ENCODE measurements at regions not wholly inside any gene's neighbourhood (a gene's known extent, or its start where the extent isn't known, plus 50 kb on each side); places are given as distances from the start of the nearest gene placed in this dataset.

- H3K27me3 ChIP-seq: no peaks in the 10 kb centered on the region
- H3K9me3 ChIP-seq: no peaks in the 10 kb centered on the region
- no peak overlapping the region for H3K4me3 ChIP-seq
- no peak overlapping the region for H3K27ac ChIP-seq
- H3K36me3 ChIP-seq: no peaks in the 10 kb centered on the region
- WGBS, 5 donors: 17 to 30% (median 22%) methylated on average over 4 of the region's 4 CpGs
- intact Hi-C loops (cut with DNase I; ENCODE audit: low total_unique reads): no loop called here
- TF ChIP-seq CTCF (IDR thresholded peaks at IDR 0.05): no peak
- TF ChIP-seq EP300 (IDR thresholded peaks at IDR 0.05): no peak
- TF ChIP-seq POLR2A (IDR thresholded peaks at IDR 0.05): no peak
- no peak for TF ChIP-seq POLR2AphosphoS5 (IDR thresholded peaks at IDR 0.05)
- no peaks in the 10 kb centered on the region for H3K4me1 ChIP-seq
- DNase-seq: no peak
These were observed 471.8 kb downstream of the LIG4 start for GRCh38 chr13:107743526-107743925.

DNA sequence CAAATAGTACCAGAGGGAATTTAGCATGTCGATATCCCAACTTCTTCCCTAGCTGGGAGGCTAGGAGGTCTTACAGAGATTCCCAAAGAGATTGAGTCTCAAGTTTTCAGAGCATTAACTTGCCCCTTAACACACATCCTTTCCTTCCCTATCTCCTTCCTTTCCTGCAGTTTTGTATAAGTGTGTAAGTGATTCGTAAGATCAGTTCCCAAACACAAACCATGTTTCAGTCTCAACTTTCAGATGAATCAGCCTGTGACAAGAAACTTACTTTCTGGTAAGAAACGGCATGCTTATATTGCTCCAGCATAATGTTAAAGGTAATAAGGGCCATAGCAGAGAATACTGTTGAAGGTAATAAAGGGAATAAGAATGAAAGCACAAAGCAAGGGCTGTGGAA is 472.2 kb downstream of the LIG4 start:
- Histone ChIP-seq H3K9me3 (no peaks in the 10 kb centered on the region), H3K36me3 (no peaks in the 10 kb centered on the region), H3K27me3 (no peaks in the 10 kb centered on the region), H3K4me3 (no peak overlapping the region), H3K27ac (no peak overlapping the region), H3K4me1 (no peaks in the 10 kb centered on the region)
- 63 to 76% (median 67%) methylated on average over 3 of the region's 3 CpGs for WGBS, 5 donors
- intact Hi-C loops (cut with DNase I; ENCODE audit: low total_unique reads): no loop called here
- DNase-seq: no peak
- TF ChIP-seq POLR2A (IDR thresholded peaks at IDR 0.05): no peak
- TF ChIP-seq CTCF (IDR thresholded peaks at IDR 0.05): no peak
- TF ChIP-seq POLR2AphosphoS5 (IDR thresholded peaks at IDR 0.05): no peak
- TF ChIP-seq EP300 (IDR thresholded peaks at IDR 0.05): no peak

DNA sequence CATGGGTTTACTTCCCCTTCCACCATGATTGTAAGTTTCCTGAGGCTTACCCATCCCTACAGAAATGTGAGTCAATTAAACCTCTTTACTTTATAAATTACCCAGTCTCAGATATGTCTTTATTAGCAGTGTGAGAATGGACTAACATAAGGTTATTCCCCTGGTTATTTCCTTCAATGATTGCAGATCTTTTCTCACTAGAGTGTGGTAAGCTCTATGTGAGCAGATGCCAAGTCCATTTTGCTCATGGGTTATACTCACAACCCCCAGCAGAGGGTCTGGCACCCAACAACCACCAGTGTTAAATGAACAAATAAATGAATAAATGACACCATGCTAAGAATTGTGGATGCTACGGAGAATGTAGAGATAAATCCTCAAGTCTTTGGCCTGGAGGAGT is 472.8 kb downstream of the LIG4 start:
- intact Hi-C loops (cut with DNase I; ENCODE audit: low total_unique reads): no loop called here
- Histone ChIP-seq H3K9me3 (no peaks in the 10 kb centered on the region), H3K27me3 (no peaks in the 10 kb centered on the region), H3K27ac (no peak overlapping the region), H3K4me1 (no peaks in the 10 kb centered on the region), H3K4me3 (no peak overlapping the region), H3K36me3 (no peaks in the 10 kb centered on the region)
- no peak for DNase-seq
- no peak for TF ChIP-seq POLR2A (IDR thresholded peaks at IDR 0.05)
- TF ChIP-seq POLR2AphosphoS5 (IDR thresholded peaks at IDR 0.05): no peak
- TF ChIP-seq EP300 (IDR thresholded peaks at IDR 0.05): no peak
- no peak for TF ChIP-seq CTCF (IDR thresholded peaks at IDR 0.05)
- 83 to 93% (median 87%) methylated on average over 1 of the region's 1 CpG for WGBS, 5 donors

DNA sequence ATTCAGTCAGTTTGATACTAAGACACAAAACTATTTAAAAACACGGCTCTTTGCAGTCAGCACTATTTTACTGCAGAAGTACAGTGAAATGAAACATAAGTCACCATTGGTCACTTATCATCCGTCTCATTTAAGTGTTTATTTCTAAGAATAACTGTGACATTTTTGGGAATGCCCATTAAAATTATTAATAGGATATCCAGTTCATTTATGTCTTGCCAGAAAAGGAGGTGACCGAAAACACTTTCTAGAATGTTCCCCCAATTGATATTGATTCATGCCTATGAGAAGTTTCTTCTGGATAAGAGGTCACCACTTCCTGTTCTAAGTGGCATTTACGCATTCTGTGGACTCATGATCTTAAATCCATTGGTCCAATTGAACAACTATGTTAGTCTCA is 477.3 kb downstream of the LIG4 start:
- WGBS, 5 donors: 76 to 90% (median 87%) methylated on average over 4 of the region's 4 CpGs
- intact Hi-C loops (cut with DNase I; ENCODE audit: low total_unique reads): no loop called here

More for the DNA sequence above, 477.3 kb downstream of the LIG4 start:
- Histone ChIP-seq H3K9me3 (no peaks in the 10 kb centered on the region), H3K36me3 (no peaks in the 10 kb centered on the region), H3K4me1 (no peaks in the 10 kb centered on the region), H3K27me3 (no peaks in the 10 kb centered on the region), H3K4me3 (no peak overlapping the region), H3K27ac (no peak overlapping the region)
- DNase-seq: no peak
- no peak for TF ChIP-seq POLR2A (IDR thresholded peaks at IDR 0.05)
- TF ChIP-seq POLR2AphosphoS5 (IDR thresholded peaks at IDR 0.05): no peak
- TF ChIP-seq EP300 (IDR thresholded peaks at IDR 0.05): no peak
- TF ChIP-seq CTCF (IDR thresholded peaks at IDR 0.05): no peak
